ENCODE measurements at regions not wholly inside any gene's neighbourhood (a gene's known extent, or its start where the extent isn't known, plus 50 kb on each side); places are given as distances from the start of the nearest gene placed in this dataset.

GRCh38 chr2:120822933-120823332 lies 87.3 kb downstream of the GLI2 start:
- TF ChIP-seq TCF12 (IDR thresholded peaks at IDR 0.05; ENCODE audit: low read depth) (no peak), USF1 (IDR thresholded peaks at IDR 0.05) (no peak), REST (IDR thresholded peaks at IDR 0.05; ENCODE audit: low read depth) (no peak), EP300 (IDR thresholded peaks at IDR 0.05; ENCODE audit: borderline replicate concordance) (no peak), EGR1 (IDR thresholded peaks at IDR 0.05) (no peak), YY1 (IDR thresholded peaks at IDR 0.05; ENCODE audit: low read depth) (no peak), CEBPB (IDR thresholded peaks at IDR 0.05) (no peak), NFIC (IDR thresholded peaks at IDR 0.05) (no peak)

- TF ChIP-seq REST (IDR thresholded peaks at IDR 0.05; ENCODE audit: low read depth) (no peak), EP300 (IDR thresholded peaks at IDR 0.05; ENCODE audit: borderline replicate concordance) (no peak), TEAD4 (IDR thresholded peaks at IDR 0.05) (no peak)
These were observed 87.9 kb downstream of the GLI2 start for GRCh38 chr2:120823551-120823950.

- TF ChIP-seq USF1 (IDR thresholded peaks at IDR 0.05), result no peak
- TF ChIP-seq REST (IDR thresholded peaks at IDR 0.05; ENCODE audit: low read depth), result no peak
- no peak for TF ChIP-seq CREB1 (IDR thresholded peaks at IDR 0.05; ENCODE audit: low read depth)
- no peak for TF ChIP-seq NFIC (IDR thresholded peaks at IDR 0.05)
- no peak for TF ChIP-seq RAD21 (IDR thresholded peaks at IDR 0.05; ENCODE audit: low read depth)
- no peak for TF ChIP-seq EGR1 (IDR thresholded peaks at IDR 0.05)
- no peak for TF ChIP-seq TAF1 (IDR thresholded peaks at IDR 0.05; ENCODE audit: low read depth)
- no peak for TF ChIP-seq YY1 (IDR thresholded peaks at IDR 0.05; ENCODE audit: low read depth)
- TF ChIP-seq CEBPB (IDR thresholded peaks at IDR 0.05), result no peak
- no peak for TF ChIP-seq TCF12 (IDR thresholded peaks at IDR 0.05; ENCODE audit: low read depth)
- TF ChIP-seq FOXM1 (IDR thresholded peaks at IDR 0.05; ENCODE audit: borderline replicate concordance, low read depth), result no peak
- TF ChIP-seq ZBTB7A (IDR thresholded peaks at IDR 0.05; ENCODE audit: low read depth), result no peak
- TF ChIP-seq MAX (IDR thresholded peaks at IDR 0.05), result no peak
- TF ChIP-seq EP300 (IDR thresholded peaks at IDR 0.05; ENCODE audit: borderline replicate concordance), result no peak
- no peak for TF ChIP-seq TEAD4 (IDR thresholded peaks at IDR 0.05)
These were observed 88.6 kb downstream of the GLI2 start for GRCh38 chr2:120824246-120824645.

- TF ChIP-seq EGR1 (IDR thresholded peaks at IDR 0.05), result no peak
- TF ChIP-seq MAX (IDR thresholded peaks at IDR 0.05), result no peak
- no peak for TF ChIP-seq ZBTB7A (IDR thresholded peaks at IDR 0.05; ENCODE audit: low read depth)
- TF ChIP-seq YY1 (IDR thresholded peaks at IDR 0.05; ENCODE audit: low read depth), result no peak
- TF ChIP-seq TEAD4 (IDR thresholded peaks at IDR 0.05), result no peak
- no peak for TF ChIP-seq CEBPB (IDR thresholded peaks at IDR 0.05)
- no peak for TF ChIP-seq TCF12 (IDR thresholded peaks at IDR 0.05; ENCODE audit: low read depth)
- no peak for TF ChIP-seq FOXM1 (IDR thresholded peaks at IDR 0.05; ENCODE audit: borderline replicate concordance, low read depth)
- TF ChIP-seq TAF1 (IDR thresholded peaks at IDR 0.05; ENCODE audit: low read depth), result no peak
- TF ChIP-seq USF1 (IDR thresholded peaks at IDR 0.05), result no peak
- no peak for TF ChIP-seq EP300 (IDR thresholded peaks at IDR 0.05; ENCODE audit: borderline replicate concordance)
- no peak for TF ChIP-seq RAD21 (IDR thresholded peaks at IDR 0.05; ENCODE audit: low read depth)
- TF ChIP-seq REST (IDR thresholded peaks at IDR 0.05; ENCODE audit: low read depth), result no peak
- TF ChIP-seq CREB1 (IDR thresholded peaks at IDR 0.05; ENCODE audit: low read depth), result no peak
- no peak for TF ChIP-seq NFIC (IDR thresholded peaks at IDR 0.05)
These were observed 89.9 kb downstream of the GLI2 start for GRCh38 chr2:120825370-120826259.
